ENCODE measurements at regions not wholly inside any gene's neighbourhood (a gene's known extent, or its start where the extent isn't known, plus 50 kb on each side); places are given as distances from the start of the nearest gene placed in this dataset.

DNA sequence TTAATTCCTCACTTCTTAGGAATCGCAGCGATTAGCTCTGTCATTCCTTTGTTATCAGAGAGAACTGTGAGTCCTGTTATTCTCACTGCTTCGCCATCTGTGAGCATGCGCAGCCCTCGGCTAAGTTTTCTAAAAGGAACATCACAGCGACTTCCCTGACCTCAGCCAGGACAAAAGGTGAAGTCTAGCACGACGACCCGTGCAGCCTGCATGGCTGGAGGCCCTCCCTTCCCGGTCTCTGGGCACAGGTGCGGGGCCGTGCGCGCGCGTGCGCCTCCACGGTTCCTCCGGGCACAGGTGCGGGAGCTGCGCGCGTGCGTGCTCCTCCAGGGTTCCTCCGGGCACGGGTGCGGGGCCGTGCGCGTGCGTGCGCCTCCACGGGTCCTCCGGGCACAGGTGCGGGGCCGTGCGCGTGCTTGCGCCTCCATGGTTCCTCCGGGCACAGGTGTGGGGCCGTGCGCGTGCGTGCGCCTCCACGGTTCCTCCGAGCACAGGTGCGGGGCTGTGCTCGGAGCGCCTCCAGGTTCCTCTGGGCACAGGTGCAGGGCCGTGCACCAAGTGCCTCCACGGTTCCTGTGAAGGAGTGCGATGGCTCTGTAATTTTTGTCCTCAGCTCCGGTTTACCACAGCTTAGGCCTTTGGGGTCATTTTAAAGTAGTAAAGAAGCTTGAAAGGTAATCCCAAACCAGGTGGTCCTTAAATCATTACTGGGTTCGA lies 212.3 kb downstream of the ERMARD start:
- Histone ChIP-seq H3K4me3 (ENCODE audit: low read length) (no peak overlapping the region), H3K4me1 (ENCODE audit: control insufficient read depth, insufficient read depth, low read length) (0 out of 2 replicates have a peak, but pooled peaks cover 1% of the 10 kb centered on the region), H3K9me3 (ENCODE audit: control insufficient read depth, insufficient read depth, low read length) (no peaks in the 10 kb centered on the region), H3K27ac (ENCODE audit: low read length) (no peak overlapping the region), H3K36me3 (ENCODE audit: control insufficient read depth, insufficient read depth, low read length) (no peaks in the 10 kb centered on the region; the same call in 1 of the 2 replicates), H3K27me3 (ENCODE audit: control insufficient read depth, insufficient read depth, low read length) (no peaks in the 10 kb centered on the region)
- no CpG with 5 or more reads among the region's 55 CpGs for WGBS (ENCODE audit: insufficient coverage, insufficient read length)
- no peak for DNase-seq (ENCODE audit: low read depth, low spot score)

- Histone ChIP-seq H3K27ac (ENCODE audit: low read length) (no peak overlapping the region), H3K4me3 (ENCODE audit: low read length) (no peak overlapping the region), H3K36me3 (ENCODE audit: control insufficient read depth, insufficient read depth, low read length) (no peaks in the 10 kb centered on the region; the same call in 1 of the 2 replicates), H3K9me3 (ENCODE audit: control insufficient read depth, insufficient read depth, low read length) (no peaks in the 10 kb centered on the region), H3K4me1 (ENCODE audit: control insufficient read depth, insufficient read depth, low read length) (0 out of 2 replicates have a peak, but pooled peaks cover 1% of the 10 kb centered on the region), H3K27me3 (ENCODE audit: control insufficient read depth, insufficient read depth, low read length) (no peaks in the 10 kb centered on the region)
- WGBS (ENCODE audit: insufficient coverage, insufficient read length): no CpG with 5 or more reads among the region's 44 CpGs
- no peak for DNase-seq (ENCODE audit: low read depth, low spot score)
Measured at GRCh38 chr6:169962604-169963469, 211.4 kb downstream of the ERMARD start.

- no peaks in the 10 kb centered on the region for H3K27me3 ChIP-seq (ENCODE audit: control insufficient read depth, insufficient read depth, low read length)
- no peak overlapping the region for H3K27ac ChIP-seq (ENCODE audit: low read length)
- no CpG with 5 or more reads among the region's 75 CpGs for WGBS (ENCODE audit: insufficient coverage, insufficient read length)
- 0 out of 2 replicates have a peak, but pooled peaks cover 1% of the 10 kb centered on the region for H3K4me1 ChIP-seq (ENCODE audit: control insufficient read depth, insufficient read depth, low read length)
- peak; percentile 13 for DNase-seq (ENCODE audit: low read depth, low spot score)
- H3K4me3 ChIP-seq (ENCODE audit: low read length): peak overlapping the region; percentile 26; the same call in 1 of the 2 replicates
- H3K36me3 ChIP-seq (ENCODE audit: control insufficient read depth, insufficient read depth, low read length): no peaks in the 10 kb centered on the region; the same call in 1 of the 2 replicates
- H3K9me3 ChIP-seq (ENCODE audit: control insufficient read depth, insufficient read depth, low read length): no peaks in the 10 kb centered on the region
Measured at GRCh38 chr6:169961772-169962561, 210.5 kb downstream of the ERMARD start.

DNA sequence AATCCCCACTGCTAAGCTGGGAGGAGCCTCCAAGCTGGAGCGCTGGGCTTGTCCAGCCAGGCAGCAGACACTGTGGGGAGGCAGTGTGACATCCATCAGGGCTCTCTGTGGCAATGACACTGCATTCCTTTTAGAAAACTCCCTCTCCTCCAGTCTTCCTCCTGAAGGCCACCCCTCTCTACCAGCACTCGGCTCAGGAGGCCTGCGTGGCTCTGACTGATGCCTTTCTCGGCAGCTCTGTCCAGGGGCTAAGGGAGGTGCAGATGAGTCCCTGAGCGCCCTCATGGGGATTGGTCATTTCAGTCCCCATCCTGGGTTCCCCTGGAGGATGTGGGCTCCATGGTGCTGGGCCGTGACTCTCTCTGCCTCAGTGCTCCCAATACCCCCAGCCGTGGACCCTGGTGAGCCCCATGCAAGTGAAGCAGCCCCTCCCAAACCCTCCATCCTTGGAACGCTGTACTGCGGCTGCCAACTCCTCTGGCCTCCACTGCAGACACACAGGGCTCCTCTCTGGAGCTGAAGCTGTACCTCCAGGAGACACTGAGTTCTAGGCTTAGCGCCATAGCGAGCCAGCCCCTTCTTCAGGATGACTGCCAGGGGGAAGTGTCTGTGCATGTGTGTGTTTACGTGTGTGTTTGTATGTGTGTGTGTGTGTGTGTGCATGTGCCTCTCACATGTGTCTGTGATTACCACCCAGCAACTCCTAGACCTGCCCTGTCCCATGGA lies 209.6 kb downstream of the ERMARD start:
- Histone ChIP-seq H3K9me3 (ENCODE audit: control insufficient read depth, insufficient read depth, low read length) (no peaks in the 10 kb centered on the region), H3K36me3 (ENCODE audit: control insufficient read depth, insufficient read depth, low read length) (no peaks in the 10 kb centered on the region; the same call in 1 of the 2 replicates), H3K4me3 (ENCODE audit: low read length) (no peak overlapping the region), H3K27me3 (ENCODE audit: control insufficient read depth, insufficient read depth, low read length) (no peaks in the 10 kb centered on the region), H3K27ac (ENCODE audit: low read length) (no peak overlapping the region), H3K4me1 (ENCODE audit: control insufficient read depth, insufficient read depth, low read length) (0 out of 2 replicates have a peak, but pooled peaks cover 1% of the 10 kb centered on the region)
- DNase-seq (ENCODE audit: low read depth, low spot score): no peak
- WGBS (ENCODE audit: insufficient coverage, insufficient read length): no CpG with 5 or more reads among the region's 12 CpGs

GRCh38 chr6:169960521-169960885 lies 209.1 kb downstream of the ERMARD start:
- Histone ChIP-seq H3K36me3 (ENCODE audit: control insufficient read depth, insufficient read depth, low read length) (no peaks in the 10 kb centered on the region; the same call in 1 of the 2 replicates), H3K27ac (ENCODE audit: low read length) (no peak overlapping the region), H3K9me3 (ENCODE audit: control insufficient read depth, insufficient read depth, low read length) (no peaks in the 10 kb centered on the region), H3K4me1 (ENCODE audit: control insufficient read depth, insufficient read depth, low read length) (peaks cover 1% of the 10 kb centered on the region; the same call in 1 of the 2 replicates), H3K4me3 (ENCODE audit: low read length) (no peak overlapping the region), H3K27me3 (ENCODE audit: control insufficient read depth, insufficient read depth, low read length) (no peaks in the 10 kb centered on the region)
- no peak for DNase-seq (ENCODE audit: low read depth, low spot score)
- WGBS (ENCODE audit: insufficient coverage, insufficient read length): no CpG with 5 or more reads among the region's 10 CpGs

DNA sequence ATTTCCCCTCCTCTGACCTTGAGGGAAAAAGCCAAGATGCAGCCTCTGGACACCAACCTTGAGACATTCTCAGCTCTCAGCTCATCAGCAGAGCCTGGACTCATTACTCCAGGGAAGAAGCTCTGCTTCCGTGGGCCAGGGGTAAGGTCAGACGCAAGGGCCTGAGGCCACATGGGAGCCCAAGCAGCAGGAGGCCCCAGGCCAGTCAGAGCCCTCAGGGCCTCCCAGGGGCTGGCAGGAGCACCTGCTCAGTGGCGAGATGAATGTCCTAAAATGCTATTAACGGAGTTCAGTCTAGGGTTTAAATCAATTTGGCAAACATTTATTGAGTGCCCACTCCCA lies 208.6 kb downstream of the ERMARD start:
- Histone ChIP-seq H3K36me3 (ENCODE audit: control insufficient read depth, insufficient read depth, low read length) (no peaks in the 10 kb centered on the region; the same call in 1 of the 2 replicates), H3K27me3 (ENCODE audit: control insufficient read depth, insufficient read depth, low read length) (no peaks in the 10 kb centered on the region), H3K9me3 (ENCODE audit: control insufficient read depth, insufficient read depth, low read length) (no peaks in the 10 kb centered on the region), H3K27ac (ENCODE audit: low read length) (no peak overlapping the region), H3K4me3 (ENCODE audit: low read length) (no peak overlapping the region), H3K4me1 (ENCODE audit: control insufficient read depth, insufficient read depth, low read length) (peaks cover 1% of the 10 kb centered on the region; the same call in 1 of the 2 replicates)
- no peak for DNase-seq (ENCODE audit: low read depth, low spot score)
- no CpG with 5 or more reads among the region's 4 CpGs for WGBS (ENCODE audit: insufficient coverage, insufficient read length)

- no peaks in the 10 kb centered on the region for H3K27me3 ChIP-seq (ENCODE audit: control insufficient read depth, insufficient read depth, low read length)
- no peaks in the 10 kb centered on the region for H3K9me3 ChIP-seq (ENCODE audit: control insufficient read depth, insufficient read depth, low read length)
- H3K4me3 ChIP-seq (ENCODE audit: low read length): no peak overlapping the region
- DNase-seq (ENCODE audit: low read depth, low spot score): no peak
- no CpG with 5 or more reads among the region's 28 CpGs for WGBS (ENCODE audit: insufficient coverage, insufficient read length)
- peaks cover 1% of the 10 kb centered on the region; the same call in 1 of the 2 replicates for H3K4me1 ChIP-seq (ENCODE audit: control insufficient read depth, insufficient read depth, low read length)
- H3K36me3 ChIP-seq (ENCODE audit: control insufficient read depth, insufficient read depth, low read length): no peaks in the 10 kb centered on the region; the same call in 1 of the 2 replicates
- no peak overlapping the region for H3K27ac ChIP-seq (ENCODE audit: low read length)
Measured at GRCh38 chr6:169959136-169960002, 207.9 kb downstream of the ERMARD start.

DNA sequence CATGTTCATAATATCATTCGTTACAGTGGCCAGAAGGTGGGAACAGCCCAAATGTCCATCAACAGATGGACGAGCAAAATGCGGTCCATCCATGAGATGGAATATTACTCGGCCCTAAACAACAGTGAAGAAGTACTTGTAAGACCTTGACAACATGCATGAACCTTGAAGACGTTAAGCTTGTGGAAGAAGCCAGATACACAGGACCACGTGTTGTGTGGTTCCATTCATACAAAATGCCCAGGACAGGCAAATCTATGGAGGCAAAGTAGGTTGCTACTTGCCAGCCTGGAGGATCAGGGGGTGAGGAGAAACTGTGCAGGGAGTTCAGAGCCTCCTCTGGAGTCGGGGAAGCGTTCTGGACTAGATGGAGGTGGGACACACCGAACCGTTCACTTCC lies 207.1 kb downstream of the ERMARD start:
- no peak overlapping the region for H3K27ac ChIP-seq (ENCODE audit: low read length)
- H3K4me1 ChIP-seq (ENCODE audit: control insufficient read depth, insufficient read depth, low read length): peaks cover 1% of the 10 kb centered on the region; the same call in 1 of the 2 replicates
- no CpG with 5 or more reads among the region's 10 CpGs for WGBS (ENCODE audit: insufficient coverage, insufficient read length)
- no peaks in the 10 kb centered on the region for H3K9me3 ChIP-seq (ENCODE audit: control insufficient read depth, insufficient read depth, low read length)
- DNase-seq (ENCODE audit: low read depth, low spot score): no peak
- no peaks in the 10 kb centered on the region; the same call in 1 of the 2 replicates for H3K36me3 ChIP-seq (ENCODE audit: control insufficient read depth, insufficient read depth, low read length)
- no peaks in the 10 kb centered on the region for H3K27me3 ChIP-seq (ENCODE audit: control insufficient read depth, insufficient read depth, low read length)
- no peak overlapping the region for H3K4me3 ChIP-seq (ENCODE audit: low read length)

- DNase-seq (ENCODE audit: low read depth, low spot score): no peak
- Histone ChIP-seq H3K27me3 (ENCODE audit: control insufficient read depth, insufficient read depth, low read length) (no peaks in the 10 kb centered on the region), H3K4me3 (ENCODE audit: low read length) (no peak overlapping the region), H3K27ac (ENCODE audit: low read length) (no peak overlapping the region), H3K4me1 (ENCODE audit: control insufficient read depth, insufficient read depth, low read length) (peaks cover 1% of the 10 kb centered on the region; the same call in 1 of the 2 replicates), H3K36me3 (ENCODE audit: control insufficient read depth, insufficient read depth, low read length) (no peaks in the 10 kb centered on the region), H3K9me3 (ENCODE audit: control insufficient read depth, insufficient read depth, low read length) (no peaks in the 10 kb centered on the region)
- no CpG with 5 or more reads among the region's 24 CpGs for WGBS (ENCODE audit: insufficient coverage, insufficient read length)
Measured at GRCh38 chr6:169957351-169957963, 206.0 kb downstream of the ERMARD start.
